Lower leg skin (tissue), 4 donors: ENCODE measurements at regions not wholly inside any gene's neighbourhood (a gene's known extent, or its start where the extent isn't known, plus 50 kb on each side); places are given as distances from the start of the nearest gene placed in this dataset.

ENCODE experiments used
- DNase-seq, 2 donors: peaks; one replicate each; pipeline ENCODE4 v3.0.0-alpha.2; 2019; ENCODE audit warnings: low spot score in 2 of 2
- H3K4me3 ChIP-seq: fragments of 200-600 bp; sonication (generic); 2 replicates; pipeline ENCODE4 v1.5.1; 2017; ENCODE audit warnings: mild to moderate bottlenecking, low read depth; ENCODE audit not compliant: poor library complexity, severe bottlenecking
- POLR2A ChIP-seq, 2 donors: fragments of 450-650 bp; IDR thresholded peaks; one replicate each; pipeline ENCODE4 v1.6.1; 2016 to 2017; ENCODE audit warnings: antibody characterized with exemption in 2 of 2, mild to moderate bottlenecking in 1 of 2, moderate library complexity in 1 of 2
- WGBS, 2 donors: methylation state at CpG; one replicate each; pipeline ENCODE4 v1.1.5; 2018; 5-methylcytosine and 5-hydroxymethylcytosine counted together
- intact Hi-C: fragments of 100-400 bp; cut with DNase I; formaldehyde crosslinking; loops from one replicate; pipeline ENCODE4 v1.15.0; 2023; ENCODE audit warnings: low total_unique reads
- TF ChIP-seq, protein P1 (sequence below), 3 donors: fragments of 450-650 bp; IDR thresholded peaks; one replicate each; pipeline ENCODE4 v1.5.1; 2016; ENCODE audit warnings: antibody characterized with exemption in 3 of 3, mild to moderate bottlenecking in 3 of 3, moderate library complexity in 2 of 3

GRCh38 chr2:181231151-181231550 lies 226.0 kb upstream of the ITGA4 start:
- intact Hi-C loops = no loop called here
- WGBS, 2 donors = 87 to 100% methylated on average over 1 of the region's 1 CpG
- H3K4me3 ChIP-seq = no peak overlapping the region
- no peak for TF ChIP-seq POLR2A (IDR thresholded peaks at IDR 0.05)
- TF ChIP-seq, protein P1, sequence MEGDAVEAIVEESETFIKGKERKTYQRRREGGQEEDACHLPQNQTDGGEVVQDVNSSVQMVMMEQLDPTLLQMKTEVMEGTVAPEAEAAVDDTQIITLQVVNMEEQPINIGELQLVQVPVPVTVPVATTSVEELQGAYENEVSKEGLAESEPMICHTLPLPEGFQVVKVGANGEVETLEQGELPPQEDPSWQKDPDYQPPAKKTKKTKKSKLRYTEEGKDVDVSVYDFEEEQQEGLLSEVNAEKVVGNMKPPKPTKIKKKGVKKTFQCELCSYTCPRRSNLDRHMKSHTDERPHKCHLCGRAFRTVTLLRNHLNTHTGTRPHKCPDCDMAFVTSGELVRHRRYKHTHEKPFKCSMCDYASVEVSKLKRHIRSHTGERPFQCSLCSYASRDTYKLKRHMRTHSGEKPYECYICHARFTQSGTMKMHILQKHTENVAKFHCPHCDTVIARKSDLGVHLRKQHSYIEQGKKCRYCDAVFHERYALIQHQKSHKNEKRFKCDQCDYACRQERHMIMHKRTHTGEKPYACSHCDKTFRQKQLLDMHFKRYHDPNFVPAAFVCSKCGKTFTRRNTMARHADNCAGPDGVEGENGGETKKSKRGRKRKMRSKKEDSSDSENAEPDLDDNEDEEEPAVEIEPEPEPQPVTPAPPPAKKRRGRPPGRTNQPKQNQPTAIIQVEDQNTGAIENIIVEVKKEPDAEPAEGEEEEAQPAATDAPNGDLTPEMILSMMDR (IDR thresholded peaks at IDR 0.05) = no peak
- DNase-seq = no peak

GRCh38 chr2:181231886-181232621 lies 225.1 kb upstream of the ITGA4 start:
- no peak for DNase-seq
- intact Hi-C loops = no loop called here
- 61 to 64% methylated on average over 2 of the region's 2 CpGs for WGBS, 2 donors
- TF ChIP-seq POLR2A (IDR thresholded peaks at IDR 0.05) = no peak
- TF ChIP-seq, protein P1 (IDR thresholded peaks at IDR 0.05) = no peak
- H3K4me3 ChIP-seq = no peak overlapping the region

DNA sequence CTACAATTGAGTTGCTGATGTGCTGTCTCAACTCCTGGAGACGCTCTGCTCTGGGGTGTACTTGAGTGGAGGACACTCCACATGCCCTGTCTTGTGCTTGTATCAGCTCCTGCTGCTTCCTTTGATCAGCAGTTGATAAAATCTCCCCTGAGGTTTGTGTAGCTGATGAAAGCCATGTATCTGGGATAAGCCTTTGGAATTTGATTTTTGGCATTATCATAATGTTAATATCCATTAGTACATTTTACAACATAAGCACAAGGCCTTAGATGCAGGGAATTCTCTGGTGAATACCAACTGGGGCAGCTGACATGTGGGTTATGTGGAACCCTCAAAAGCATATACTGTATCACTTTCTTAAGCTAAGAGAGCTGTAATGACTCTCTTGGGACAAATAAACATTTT lies 222.7 kb upstream of the ITGA4 start:
- no peak overlapping the region for H3K4me3 ChIP-seq
- intact Hi-C loops = no loop called here
- no peak for TF ChIP-seq POLR2A (IDR thresholded peaks at IDR 0.05)
- TF ChIP-seq, protein P1 (IDR thresholded peaks at IDR 0.05) = no peak
- no peak for DNase-seq
- 44 to 46% methylated on average over 1 of the region's 1 CpG for WGBS, 2 donors

GRCh38 chr2:181235011-181235410 lies 222.2 kb upstream of the ITGA4 start:
- TF ChIP-seq, protein P1 (IDR thresholded peaks at IDR 0.05) = no peak
- no peak for TF ChIP-seq POLR2A (IDR thresholded peaks at IDR 0.05)
- no peak overlapping the region for H3K4me3 ChIP-seq
- WGBS, 2 donors = 88 to 90% methylated on average over 1 of the region's 1 CpG
- no peak for DNase-seq
- intact Hi-C loops = no loop called here

GRCh38 chr2:181235683-181236459 lies 221.3 kb upstream of the ITGA4 start:
- DNase-seq = no peak
- intact Hi-C loops = no loop called here
- TF ChIP-seq, protein P1 (IDR thresholded peaks at IDR 0.05) = no peak
- TF ChIP-seq POLR2A (IDR thresholded peaks at IDR 0.05) = no peak
- WGBS, 2 donors = 85 to 91% methylated on average over 4 of the region's 4 CpGs
- H3K4me3 ChIP-seq = no peak overlapping the region
